Lower lobe of right lung (tissue), 2 donors: ENCODE measurements at regions not wholly inside any gene's neighbourhood (a gene's known extent, or its start where the extent isn't known, plus 50 kb on each side); places are given as distances from the start of the nearest gene placed in this dataset.

Source experiments
- ATAC-seq, 2 donors: fragments of 200-7000 bp; cut with Tn5 transposase; one replicate each; pipeline ENCODE4 v1.9.1; 2020 to 2022; ENCODE audit warnings: mild to moderate bottlenecking in 2 of 2, moderate library complexity in 2 of 2
- DNase-seq: peaks from one replicate; pipeline ENCODE4 v3.0.0-alpha.2; 2020
- H3K27ac ChIP-seq: fragments of 200-600 bp; one replicate; pipeline ENCODE4 v1.8.0; 2022
- H3K27me3 ChIP-seq: fragments of 200-600 bp; one replicate; pipeline ENCODE4 v1.8.0; 2022; ENCODE audit warnings: low read depth
- H3K36me3 ChIP-seq: fragments of 200-600 bp; one replicate; pipeline ENCODE4 v1.8.0; 2022; ENCODE audit warnings: mild to moderate bottlenecking
- H3K4me1 ChIP-seq: fragments of 200-600 bp; one replicate; pipeline ENCODE4 v1.8.0; 2022
- H3K4me3 ChIP-seq: fragments of 200-600 bp; one replicate; pipeline ENCODE4 v1.8.0; 2022; ENCODE audit warnings: mild to moderate bottlenecking
- H3K9me3 ChIP-seq: fragments of 200-600 bp; one replicate; pipeline ENCODE4 v1.8.0; 2022
- CTCF ChIP-seq: fragments of 200-600 bp; IDR thresholded peaks from one replicate; pipeline ENCODE4 v1.8.0; 2022; ENCODE audit warnings: antibody characterized with exemption, mild to moderate bottlenecking
- intact Hi-C: fragments of 100-400 bp; cut with DNase I; formaldehyde crosslinking; loops from one replicate; pipeline ENCODE4 v1.11.0; 2022
- donor health status: DM: no; HTN: yes; CAD: no; lungs with severe emphysema.

GRCh38 chr11:31910950-31911576 lies 99.9 kb upstream of the PAX6 start:
- Histone ChIP-seq H3K27me3 (no peaks in the 10 kb centered on the region), H3K9me3 (no peaks in the 10 kb centered on the region), H3K27ac (no peak overlapping the region), H3K36me3 (no peaks in the 10 kb centered on the region), H3K4me3 (no peak overlapping the region), H3K4me1 (no peaks in the 10 kb centered on the region)
- no peak for TF ChIP-seq CTCF
- ATAC-seq (no peak), DNase-seq (no peak)
- intact Hi-C loops = no loop called here

GRCh38 chr11:31903225-31904074 lies 92.3 kb upstream of the PAX6 start:
- ATAC-seq (no peak), DNase-seq (no peak)
- Histone ChIP-seq H3K36me3 (no peaks in the 10 kb centered on the region), H3K27ac (no peak overlapping the region), H3K4me1 (no peaks in the 10 kb centered on the region), H3K9me3 (no peaks in the 10 kb centered on the region), H3K27me3 (no peaks in the 10 kb centered on the region), H3K4me3 (no peak overlapping the region)
- intact Hi-C loops = no loop called here
- no peak for TF ChIP-seq CTCF

- Histone ChIP-seq H3K36me3 (no peaks in the 10 kb centered on the region), H3K9me3 (no peaks in the 10 kb centered on the region), H3K27me3 (no peaks in the 10 kb centered on the region), H3K4me3 (no peak overlapping the region), H3K27ac (no peak overlapping the region), H3K4me1 (no peaks in the 10 kb centered on the region)
- ATAC-seq = no peak
- intact Hi-C loops = no loop called here
- no peak for TF ChIP-seq CTCF
- no peak for DNase-seq
Measured at GRCh38 chr11:31902706-31903105, 91.6 kb upstream of the PAX6 start.

GRCh38 chr11:31895926-31896325 lies 84.8 kb upstream of the PAX6 start:
- ATAC-seq = no peak
- Histone ChIP-seq H3K27ac (no peak overlapping the region), H3K4me3 (no peak overlapping the region)

GRCh38 chr11:31887180-31887579 lies 76.1 kb upstream of the PAX6 start:
- DNase-seq = no peak
- no peak for ATAC-seq

More at GRCh38 chr11:31895926-31896325, 84.8 kb upstream of the PAX6 start:
- no peaks in the 10 kb centered on the region for H3K27me3 ChIP-seq
- no peaks in the 10 kb centered on the region for H3K4me1 ChIP-seq
- intact Hi-C loops = no loop called here
- TF ChIP-seq CTCF = no peak
- H3K36me3 ChIP-seq = no peaks in the 10 kb centered on the region
- no peak for DNase-seq
- no peaks in the 10 kb centered on the region for H3K9me3 ChIP-seq

More at GRCh38 chr11:31887180-31887579, 76.1 kb upstream of the PAX6 start:
- Histone ChIP-seq H3K9me3 (no peaks in the 10 kb centered on the region), H3K27ac (no peak overlapping the region), H3K27me3 (peaks cover 11% of the 10 kb centered on the region), H3K36me3 (no peaks in the 10 kb centered on the region), H3K4me1 (no peaks in the 10 kb centered on the region), H3K4me3 (no peak overlapping the region)
- no peak for TF ChIP-seq CTCF
- intact Hi-C loops = no loop called here
